Mesenchymal stem cell (in vitro differentiated cells and primary cell): ENCODE measurements at regions not wholly inside any gene's neighbourhood (a gene's known extent, or its start where the extent isn't known, plus 50 kb on each side); places are given as distances from the start of the nearest gene placed in this dataset.

ENCODE experiments used
- DNase-seq: peaks from one replicate; pipeline ENCODE4 v3.0.0-alpha.2; 2013
- H2AFZ ChIP-seq: one replicate; pipeline ENCODE4 v1.6.1; 2013; ENCODE audit warnings: low read depth, mild to moderate bottlenecking, control low read depth, inconsistent platforms, low read length, moderate library complexity
- H2AK5ac ChIP-seq: 2 replicates; pipeline ENCODE4 v1.6.1; 2013; ENCODE audit warnings: low read length, moderate library complexity, mild to moderate bottlenecking, inconsistent platforms; ENCODE audit not compliant: severe bottlenecking
- H2BK120ac ChIP-seq: one replicate; pipeline ENCODE4 v1.6.1; 2013; ENCODE audit warnings: low read depth, mild to moderate bottlenecking, inconsistent platforms, low read length, moderate library complexity
- H2BK12ac ChIP-seq, 2 experiments: one replicate each; pipeline ENCODE4 v1.6.1; 2013; ENCODE audit warnings: inconsistent platforms in 2 of 2, low read length in 2 of 2, mild to moderate bottlenecking in 2 of 2, moderate library complexity in 2 of 2, control low read depth in 1 of 2
- H2BK15ac ChIP-seq: one replicate; pipeline ENCODE4 v1.6.1; 2013; ENCODE audit warnings: mild to moderate bottlenecking, low read depth, inconsistent platforms; ENCODE audit not compliant: poor library complexity, severe bottlenecking
- H2BK5ac ChIP-seq: 2 replicates; pipeline ENCODE4 v1.6.1; 2013; ENCODE audit warnings: low read depth, mild to moderate bottlenecking, low read length, control low read depth, inconsistent platforms; ENCODE audit not compliant: poor library complexity, severe bottlenecking
- H3K14ac ChIP-seq, 2 experiments: one replicate each; pipeline ENCODE4 v1.6.1; 2013; ENCODE audit warnings: inconsistent platforms in 2 of 2, low read length in 2 of 2, control low read depth in 1 of 2, mild to moderate bottlenecking in 1 of 2, moderate library complexity in 1 of 2
- H3K18ac ChIP-seq, 2 experiments: one replicate each; pipeline ENCODE4 v1.6.1; 2013; ENCODE audit warnings: inconsistent platforms in 2 of 2, low read length in 2 of 2, control low read depth in 1 of 2, low read depth in 1 of 2, mild to moderate bottlenecking in 1 of 2
- H3K23ac ChIP-seq, 2 experiments: one replicate each; pipeline ENCODE4 v1.6.1; 2013; ENCODE audit warnings: inconsistent platforms in 2 of 2, low read length in 2 of 2, mild to moderate bottlenecking in 2 of 2, moderate library complexity in 2 of 2, control low read depth in 1 of 2
- H3K27ac ChIP-seq: 2 replicates; pipeline ENCODE4 v1.5.1; 2013; ENCODE audit warnings: mild to moderate bottlenecking, moderate library complexity, low read length, control low read depth, inconsistent platforms; ENCODE audit not compliant: poor library complexity, severe bottlenecking
- H3K27me3 ChIP-seq, 2 experiments: 2 replicates each; pipeline versions ENCODE4 v1.6.1 to v1.7.0; 2013; ENCODE audit warnings: low read length in 2 of 2, mild to moderate bottlenecking in 2 of 2, moderate library complexity in 2 of 2, control low read depth in 1 of 2, inconsistent platforms in 1 of 2; ENCODE audit not compliant: control insufficient read depth in 1 of 2, insufficient read depth in 1 of 2
- H3K36me3 ChIP-seq, 2 experiments: 2 replicates each; pipeline versions ENCODE4 v1.6.1 to v1.7.0; 2013; ENCODE audit warnings: low read length in 2 of 2, control low read depth in 1 of 2, inconsistent platforms in 1 of 2, low read depth in 1 of 2, mild to moderate bottlenecking in 1 of 2; ENCODE audit not compliant: insufficient read depth in 2 of 2, control insufficient read depth in 1 of 2
- H3K4ac ChIP-seq, 2 experiments: one replicate each; pipeline ENCODE4 v1.6.1; 2013; ENCODE audit warnings: inconsistent platforms in 2 of 2, low read length in 2 of 2, mild to moderate bottlenecking in 2 of 2, moderate library complexity in 2 of 2, control low read depth in 1 of 2, low read depth in 1 of 2
- H3K4me1 ChIP-seq: 2 replicates; pipeline ENCODE4 v1.6.1; 2013; ENCODE audit warnings: low read depth, low read length, control low read depth; ENCODE audit not compliant: control insufficient read depth, insufficient read depth
- H3K4me2 ChIP-seq: 2 replicates; pipeline ENCODE4 v1.6.1; 2013; ENCODE audit warnings: low read length, mild to moderate bottlenecking, inconsistent platforms; ENCODE audit not compliant: poor library complexity, severe bottlenecking
- H3K4me3 ChIP-seq, 2 experiments: 2 replicates each; pipeline versions ENCODE4 v1.5.1 to v1.7.0; 2013; ENCODE audit warnings: low read length in 2 of 2, mild to moderate bottlenecking in 2 of 2, control low read depth in 1 of 2, low read depth in 1 of 2; ENCODE audit not compliant: insufficient read depth in 1 of 2
- H3K79me1 ChIP-seq: replicated peaks from 2 replicates; pipeline ENCODE4 v1.6.1; 2013; ENCODE audit warnings: mild to moderate bottlenecking, control low read depth, low read length, inconsistent platforms; ENCODE audit not compliant: poor library complexity, severe bottlenecking
- H3K9ac ChIP-seq: 2 replicates; pipeline ENCODE4 v1.7.0; 2013; ENCODE audit warnings: mild to moderate bottlenecking, low read length, moderate library complexity
- H3K9me3 ChIP-seq: 2 replicates; pipeline ENCODE4 v1.7.0; 2013; ENCODE audit warnings: mild to moderate bottlenecking, low read length; ENCODE audit not compliant: control insufficient read depth
- H4K8ac ChIP-seq: one replicate; pipeline ENCODE4 v1.6.1; 2013; ENCODE audit warnings: inconsistent platforms, mild to moderate bottlenecking, low read length, moderate library complexity
- H4K91ac ChIP-seq: one replicate; pipeline ENCODE4 v1.6.1; 2013; ENCODE audit warnings: mild to moderate bottlenecking, low read length, inconsistent platforms
- WGBS: methylation state at CpG from one replicate; pipeline ENCODE4 v1.1.7; 2013; ENCODE audit warnings: mixed read lengths; 5-methylcytosine and 5-hydroxymethylcytosine counted together

- Histone ChIP-seq H2AFZ (no peak overlapping the region), H2AK5ac (no peak overlapping the region), H3K9ac (no peak overlapping the region), H2BK15ac (no peak overlapping the region), H3K4me3 (no peak overlapping the region), H3K4me1 (no peaks in the 10 kb centered on the region), H3K36me3 (no peaks in the 10 kb centered on the region), H4K8ac (no peak overlapping the region), H3K18ac (no peak overlapping the region), H2BK12ac (no peak overlapping the region), H3K27me3 (no peaks in the 10 kb centered on the region), H3K23ac (no peak overlapping the region), H3K79me1 (no peaks in the 10 kb centered on the region), H3K4me2 (no peak overlapping the region), H3K4ac (no peak overlapping the region), H3K27ac (no peak overlapping the region), H3K14ac (no peak overlapping the region), H2BK120ac (no peak overlapping the region), H4K91ac (no peak overlapping the region), H2BK5ac (no peak overlapping the region), H3K9me3 (no peaks in the 10 kb centered on the region)
- WGBS, result no CpG with 5 or more reads among the region's 1 CpG
- no peak for DNase-seq
These were observed 487.6 kb downstream of the ARL4A start for GRCh38 chr7:13174991-13175390.

GRCh38 chr7:13179011-13179582 is 491.7 kb downstream of the ARL4A start:
- Histone ChIP-seq H3K27me3 (no peaks in the 10 kb centered on the region), H4K8ac (no peak overlapping the region), H3K36me3 (no peaks in the 10 kb centered on the region), H4K91ac (no peak overlapping the region), H3K23ac (no peak overlapping the region), H3K9me3 (no peaks in the 10 kb centered on the region), H2BK5ac (no peak overlapping the region), H3K4me2 (no peak overlapping the region), H2BK120ac (no peak overlapping the region), H3K4me3 (no peak overlapping the region), H3K9ac (no peak overlapping the region), H3K14ac (no peak overlapping the region), H3K27ac (no peak overlapping the region), H2AFZ (no peak overlapping the region), H3K4me1 (no peaks in the 10 kb centered on the region), H3K4ac (no peak overlapping the region), H3K79me1 (no peaks in the 10 kb centered on the region), H2AK5ac (no peak overlapping the region), H3K18ac (no peak overlapping the region), H2BK12ac (no peak overlapping the region), H2BK15ac (no peak overlapping the region)
- WGBS, result 93% methylated on average over 2 of the region's 5 CpGs
- no peak for DNase-seq

- no peaks in the 10 kb centered on the region for H3K36me3 ChIP-seq
These were observed 492.5 kb downstream of the ARL4A start for GRCh38 chr7:13179775-13180523.

GRCh38 chr7:13181216-13181615 is 493.8 kb downstream of the ARL4A start:
- 17% methylated on average over 2 of the region's 3 CpGs for WGBS
- Histone ChIP-seq H3K18ac (no peak overlapping the region), H4K8ac (no peak overlapping the region), H3K9me3 (no peaks in the 10 kb centered on the region), H3K23ac (no peak overlapping the region), H4K91ac (no peak overlapping the region), H3K4ac (no peak overlapping the region), H3K27ac (no peak overlapping the region), H3K27me3 (no peaks in the 10 kb centered on the region), H2AFZ (no peak overlapping the region), H3K4me2 (no peak overlapping the region), H3K14ac (no peak overlapping the region), H2BK120ac (no peak overlapping the region), H2BK15ac (no peak overlapping the region), H2BK12ac (no peak overlapping the region), H3K4me1 (no peaks in the 10 kb centered on the region), H3K36me3 (no peaks in the 10 kb centered on the region), H3K79me1 (no peaks in the 10 kb centered on the region), H3K4me3 (no peak overlapping the region), H3K9ac (no peak overlapping the region), H2BK5ac (no peak overlapping the region), H2AK5ac (no peak overlapping the region)
- DNase-seq, result no peak

More at GRCh38 chr7:13179775-13180523, 492.5 kb downstream of the ARL4A start:
- no peak overlapping the region for H2BK5ac ChIP-seq
- no peak overlapping the region for H4K91ac ChIP-seq
- H3K27ac ChIP-seq, result no peak overlapping the region
- 67% methylated on average over 3 of the region's 5 CpGs for WGBS
- H2AK5ac ChIP-seq, result no peak overlapping the region
- H2BK15ac ChIP-seq, result no peak overlapping the region
- no peak overlapping the region for H2BK12ac ChIP-seq
- H3K18ac ChIP-seq, result no peak overlapping the region
- no peak overlapping the region for H2AFZ ChIP-seq
- H3K4ac ChIP-seq, result no peak overlapping the region
- no peaks in the 10 kb centered on the region for H3K4me1 ChIP-seq
- H3K4me2 ChIP-seq, result no peak overlapping the region
- H3K9ac ChIP-seq, result no peak overlapping the region
- H3K9me3 ChIP-seq, result no peaks in the 10 kb centered on the region
- no peak overlapping the region for H2BK120ac ChIP-seq
- no peak overlapping the region for H3K14ac ChIP-seq
- H3K23ac ChIP-seq, result no peak overlapping the region
- peak; percentile 21 for DNase-seq
- H3K79me1 ChIP-seq, result no peaks in the 10 kb centered on the region
- H3K4me3 ChIP-seq, result no peak overlapping the region
- H3K27me3 ChIP-seq, result no peaks in the 10 kb centered on the region
- no peak overlapping the region for H4K8ac ChIP-seq
